ENCODE measurements at regions not wholly inside any gene's neighbourhood (a gene's known extent, or its start where the extent isn't known, plus 50 kb on each side); places are given as distances from the start of the nearest gene placed in this dataset.

- Mint-ChIP-seq H3K27me3 (ENCODE audit: unreplicated experiment) (peaks cover 3% of the 10 kb centered on the region), H3K9me3 (ENCODE audit: unreplicated experiment) (no peaks in the 10 kb centered on the region)
These were observed 216.2 kb downstream of the SEC16B start for GRCh38 chr1:177753655-177754054.

GRCh38 chr1:177748080-177748801 is 221.6 kb downstream of the SEC16B start:
- no peak for DNase-seq (ENCODE audit: low spot score)
- Mint-ChIP-seq H3K27ac (ENCODE audit: unreplicated experiment) (no peak overlapping the region), H3K9me3 (ENCODE audit: unreplicated experiment) (no peaks in the 10 kb centered on the region), H3K4me3 (ENCODE audit: unreplicated experiment) (no peak overlapping the region), H3K4me1 (ENCODE audit: unreplicated experiment) (no peaks in the 10 kb centered on the region), H3K27me3 (ENCODE audit: unreplicated experiment) (peaks cover 2% of the 10 kb centered on the region), H3K36me3 (ENCODE audit: low read depth, unreplicated experiment) (no peaks in the 10 kb centered on the region)
- TF ChIP-seq CTCF (IDR thresholded peaks at IDR 0.05; ENCODE audit: unreplicated experiment): no peak

More at GRCh38 chr1:177753655-177754054, 216.2 kb downstream of the SEC16B start:
- Mint-ChIP-seq H3K4me3 (ENCODE audit: unreplicated experiment) (no peak overlapping the region), H3K27ac (ENCODE audit: unreplicated experiment) (no peak overlapping the region), H3K4me1 (ENCODE audit: unreplicated experiment) (no peaks in the 10 kb centered on the region), H3K36me3 (ENCODE audit: low read depth, unreplicated experiment) (no peaks in the 10 kb centered on the region)
- TF ChIP-seq CTCF (IDR thresholded peaks at IDR 0.05; ENCODE audit: unreplicated experiment): no peak
- DNase-seq (ENCODE audit: low spot score): no peak

- H3K4me1 Mint-ChIP-seq (ENCODE audit: unreplicated experiment): peaks cover 6% of the 10 kb centered on the region
- no peaks in the 10 kb centered on the region for H3K36me3 Mint-ChIP-seq (ENCODE audit: low read depth, unreplicated experiment)
- H3K9me3 Mint-ChIP-seq (ENCODE audit: unreplicated experiment): no peaks in the 10 kb centered on the region
- H3K4me3 Mint-ChIP-seq (ENCODE audit: unreplicated experiment): no peak overlapping the region
- no peak for TF ChIP-seq CTCF (IDR thresholded peaks at IDR 0.05; ENCODE audit: unreplicated experiment)
- H3K27me3 Mint-ChIP-seq (ENCODE audit: unreplicated experiment): peaks cover 2% of the 10 kb centered on the region
- DNase-seq (ENCODE audit: low spot score): no peak
- H3K27ac Mint-ChIP-seq (ENCODE audit: unreplicated experiment): no peak overlapping the region
These were observed 223.7 kb downstream of the SEC16B start for GRCh38 chr1:177746155-177746554.

GRCh38 chr1:177744906-177745305 is 225.0 kb downstream of the SEC16B start:
- H3K27ac Mint-ChIP-seq (ENCODE audit: unreplicated experiment): no peak overlapping the region
- DNase-seq (ENCODE audit: low spot score): no peak
- no peak for TF ChIP-seq CTCF (IDR thresholded peaks at IDR 0.05; ENCODE audit: unreplicated experiment)
- H3K4me3 Mint-ChIP-seq (ENCODE audit: unreplicated experiment): no peak overlapping the region
- H3K9me3 Mint-ChIP-seq (ENCODE audit: unreplicated experiment): no peaks in the 10 kb centered on the region
- H3K27me3 Mint-ChIP-seq (ENCODE audit: unreplicated experiment): peaks cover 2% of the 10 kb centered on the region
- peaks cover 6% of the 10 kb centered on the region for H3K4me1 Mint-ChIP-seq (ENCODE audit: unreplicated experiment)
- no peaks in the 10 kb centered on the region for H3K36me3 Mint-ChIP-seq (ENCODE audit: low read depth, unreplicated experiment)

- H3K4me3 Mint-ChIP-seq (ENCODE audit: unreplicated experiment): no peak overlapping the region
- H3K27me3 Mint-ChIP-seq (ENCODE audit: unreplicated experiment): peaks cover 2% of the 10 kb centered on the region
- H3K27ac Mint-ChIP-seq (ENCODE audit: unreplicated experiment): no peak overlapping the region
- H3K9me3 Mint-ChIP-seq (ENCODE audit: unreplicated experiment): no peaks in the 10 kb centered on the region
- no peaks in the 10 kb centered on the region for H3K36me3 Mint-ChIP-seq (ENCODE audit: low read depth, unreplicated experiment)
- H3K4me1 Mint-ChIP-seq (ENCODE audit: unreplicated experiment): peaks cover 6% of the 10 kb centered on the region
- TF ChIP-seq CTCF (IDR thresholded peaks at IDR 0.05; ENCODE audit: unreplicated experiment): no peak
- no peak for DNase-seq (ENCODE audit: low spot score)
These were observed 228.4 kb downstream of the SEC16B start for GRCh38 chr1:177741476-177741875.
